Colonic mucosa (tissue), 4 donors: ENCODE measurements at regions not wholly inside any gene's neighbourhood (a gene's known extent, or its start where the extent isn't known, plus 50 kb on each side); places are given as distances from the start of the nearest gene placed in this dataset.

Experiments
- DNase-seq: peaks from one replicate; pipeline ENCODE4 v3.0.0-alpha.2; 2020
- H3K27ac ChIP-seq: fragments of 200-600 bp; one replicate; pipeline ENCODE4 v1.8.0; 2021
- H3K27me3 ChIP-seq: fragments of 200-600 bp; one replicate; pipeline ENCODE4 v1.8.0; 2021
- H3K36me3 ChIP-seq: fragments of 200-600 bp; one replicate; pipeline ENCODE4 v1.8.0; 2021
- H3K4me1 ChIP-seq: fragments of 200-600 bp; one replicate; pipeline ENCODE4 v1.8.0; 2021; ENCODE audit warnings: mild to moderate bottlenecking
- H3K4me3 ChIP-seq: fragments of 200-600 bp; one replicate; pipeline ENCODE4 v1.8.0; 2021
- H3K9ac ChIP-seq, 2 donors: one replicate each; pipeline ENCODE4 v1.7.0; 2013; ENCODE audit warnings: control low read depth in 2 of 2, low read depth in 2 of 2, low read length in 2 of 2
- H3K9me3 ChIP-seq: fragments of 200-600 bp; one replicate; pipeline ENCODE4 v1.8.0; 2021
- intact Hi-C: fragments of 100-400 bp; cut with DNase I; formaldehyde crosslinking; loops from one replicate; pipeline ENCODE4 v1.14.1; 2022
- TF ChIP-seq, protein P1 (sequence below): fragments of 200-600 bp; IDR thresholded peaks from one replicate; pipeline ENCODE4 v1.8.0; 2022; ENCODE audit warnings: antibody characterized with exemption, mild to moderate bottlenecking
- donor health status: healthy.
- donor health status: DM: no; HTN: no; CAD: no.
- donor health status: DM: no; HTN: no; CAD: no.

DNA sequence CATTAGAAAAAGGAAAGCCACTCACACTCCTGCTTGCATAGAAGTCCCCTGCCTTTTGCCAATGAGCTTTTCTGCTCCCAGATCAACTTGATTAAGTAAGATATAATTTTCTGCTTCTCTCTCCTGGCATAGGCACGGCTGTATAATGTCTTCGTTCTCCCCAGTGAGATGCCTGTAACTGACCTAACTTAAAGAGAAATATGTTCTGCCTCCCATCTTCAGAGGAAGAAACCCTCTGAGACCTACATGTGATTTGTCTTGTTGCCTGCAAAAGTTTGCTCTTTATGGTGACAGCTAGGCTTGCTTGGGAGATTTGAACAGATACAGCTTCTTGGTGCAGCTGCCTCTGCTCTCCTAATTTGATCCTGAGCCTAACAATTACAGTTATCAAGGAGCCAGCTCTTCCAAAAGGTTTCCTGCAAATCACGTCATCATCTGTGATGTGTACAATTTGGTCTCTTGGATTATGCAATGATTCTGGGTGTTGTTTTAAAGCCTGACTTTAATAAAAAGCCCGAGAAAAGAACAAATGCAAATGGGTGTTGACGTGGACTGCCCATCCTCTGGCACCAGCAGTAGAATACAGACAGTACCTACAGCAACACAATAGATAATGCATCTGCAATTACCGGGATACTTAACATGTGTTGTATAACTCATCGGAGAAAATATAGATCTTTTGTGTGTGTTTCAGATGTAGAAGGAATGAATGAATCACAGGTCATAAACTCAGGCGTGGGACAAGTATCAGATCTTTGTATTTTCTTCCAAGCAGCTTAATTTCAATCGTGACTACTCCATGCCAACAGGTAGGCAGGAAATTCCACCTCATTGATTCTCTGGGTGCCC is 76.2 kb upstream of the KAZN start:
- no peaks in the 10 kb centered on the region for H3K4me1 ChIP-seq
- no peak for DNase-seq

DNA sequence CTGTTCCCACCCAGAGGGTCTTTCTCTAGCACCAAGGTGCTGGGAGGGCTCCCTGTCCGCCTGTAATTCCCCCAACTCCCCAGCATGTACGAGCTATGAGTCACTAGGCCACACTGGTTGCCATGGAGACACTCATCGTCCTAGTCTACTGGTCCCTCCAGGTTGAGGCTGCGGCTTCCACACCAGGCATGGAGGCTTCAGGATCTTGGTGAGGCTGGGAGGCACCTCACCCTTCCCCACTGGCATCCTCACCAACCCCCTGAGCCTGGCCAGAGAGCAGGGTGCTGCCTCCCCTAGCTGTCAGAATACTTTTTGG is 75.6 kb upstream of the KAZN start:
- Histone ChIP-seq H3K4me1 (no peaks in the 10 kb centered on the region), H3K27me3 (no peaks in the 10 kb centered on the region), H3K9me3 (no peaks in the 10 kb centered on the region), H3K27ac (no peak overlapping the region), H3K36me3 (no peaks in the 10 kb centered on the region), H3K4me3 (no peak overlapping the region), H3K9ac (no peak overlapping the region)
- DNase-seq = no peak
- intact Hi-C loops = no loop called here
- TF ChIP-seq, protein P1, sequence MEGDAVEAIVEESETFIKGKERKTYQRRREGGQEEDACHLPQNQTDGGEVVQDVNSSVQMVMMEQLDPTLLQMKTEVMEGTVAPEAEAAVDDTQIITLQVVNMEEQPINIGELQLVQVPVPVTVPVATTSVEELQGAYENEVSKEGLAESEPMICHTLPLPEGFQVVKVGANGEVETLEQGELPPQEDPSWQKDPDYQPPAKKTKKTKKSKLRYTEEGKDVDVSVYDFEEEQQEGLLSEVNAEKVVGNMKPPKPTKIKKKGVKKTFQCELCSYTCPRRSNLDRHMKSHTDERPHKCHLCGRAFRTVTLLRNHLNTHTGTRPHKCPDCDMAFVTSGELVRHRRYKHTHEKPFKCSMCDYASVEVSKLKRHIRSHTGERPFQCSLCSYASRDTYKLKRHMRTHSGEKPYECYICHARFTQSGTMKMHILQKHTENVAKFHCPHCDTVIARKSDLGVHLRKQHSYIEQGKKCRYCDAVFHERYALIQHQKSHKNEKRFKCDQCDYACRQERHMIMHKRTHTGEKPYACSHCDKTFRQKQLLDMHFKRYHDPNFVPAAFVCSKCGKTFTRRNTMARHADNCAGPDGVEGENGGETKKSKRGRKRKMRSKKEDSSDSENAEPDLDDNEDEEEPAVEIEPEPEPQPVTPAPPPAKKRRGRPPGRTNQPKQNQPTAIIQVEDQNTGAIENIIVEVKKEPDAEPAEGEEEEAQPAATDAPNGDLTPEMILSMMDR = no peak

More for the DNA sequence above, 76.2 kb upstream of the KAZN start:
- Histone ChIP-seq H3K9me3 (no peaks in the 10 kb centered on the region), H3K27me3 (no peaks in the 10 kb centered on the region), H3K9ac (no peak overlapping the region), H3K27ac (no peak overlapping the region), H3K4me3 (no peak overlapping the region), H3K36me3 (no peaks in the 10 kb centered on the region)
- intact Hi-C loops = no loop called here
- TF ChIP-seq, protein P1 = no peak

DNA sequence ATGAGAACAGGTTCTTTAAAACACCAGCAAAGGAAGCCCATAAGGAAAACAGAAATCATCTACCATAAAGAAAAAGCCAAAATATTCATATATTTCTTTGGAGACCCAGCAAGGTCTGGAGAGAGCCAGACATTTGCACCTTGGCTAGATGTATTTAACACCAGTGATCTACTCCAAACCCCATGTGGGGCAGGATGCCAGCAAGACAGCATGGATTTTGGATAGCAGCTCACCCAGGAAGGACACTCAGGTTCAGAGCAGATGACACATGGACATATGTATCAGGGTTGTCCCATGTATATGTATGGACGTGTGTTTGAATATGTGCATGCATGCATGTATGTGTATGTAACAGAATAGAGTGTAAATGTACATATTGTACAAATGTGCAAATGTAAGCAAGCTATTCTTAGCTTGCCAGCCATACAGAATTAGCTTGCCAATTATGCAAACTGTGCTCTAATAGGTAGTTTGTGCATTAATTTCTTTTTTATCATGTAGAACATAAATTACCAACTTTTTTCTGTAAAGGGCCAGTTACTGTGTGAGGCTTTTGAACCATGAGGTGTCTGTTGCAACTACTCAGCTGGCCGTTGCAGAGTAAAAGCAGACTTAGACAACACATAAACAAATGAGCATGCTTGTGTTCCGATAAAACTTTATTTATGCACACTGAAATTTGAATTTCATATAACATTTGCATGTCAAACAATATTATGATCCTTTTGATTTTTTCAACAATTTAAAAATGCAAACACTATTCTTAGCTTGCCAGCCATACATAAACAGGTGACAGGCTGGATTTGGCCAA is 73.5 kb upstream of the KAZN start:
- Histone ChIP-seq H3K36me3 (no peaks in the 10 kb centered on the region), H3K9ac (no peak overlapping the region), H3K9me3 (no peaks in the 10 kb centered on the region), H3K27me3 (no peaks in the 10 kb centered on the region), H3K4me1 (no peaks in the 10 kb centered on the region), H3K27ac (no peak overlapping the region), H3K4me3 (no peak overlapping the region)
- TF ChIP-seq, protein P1 = no peak
- DNase-seq = no peak
- intact Hi-C loops = no loop called here

DNA sequence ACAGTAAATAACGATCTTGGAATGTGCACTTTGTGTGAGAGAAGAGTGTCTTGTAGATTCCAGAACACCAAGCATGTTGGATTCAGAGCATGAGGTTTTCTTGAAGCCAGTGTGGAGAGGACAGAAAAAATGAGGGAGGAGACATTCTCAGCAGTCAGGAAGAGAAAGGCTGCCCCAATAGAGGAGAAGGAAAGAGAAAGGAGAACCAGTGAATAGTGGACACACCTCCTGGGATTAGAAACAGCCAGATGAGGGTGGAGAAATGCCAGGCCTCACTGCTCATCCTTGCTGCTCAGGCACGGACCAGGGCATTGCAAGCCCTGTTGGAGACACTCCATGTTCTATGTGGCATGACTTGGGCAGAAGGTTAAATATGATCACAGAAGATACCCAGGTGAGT is 69.0 kb upstream of the KAZN start:
- no peaks in the 10 kb centered on the region for H3K4me1 ChIP-seq
- TF ChIP-seq, protein P1 = no peak
- intact Hi-C loops = no loop called here

DNA sequence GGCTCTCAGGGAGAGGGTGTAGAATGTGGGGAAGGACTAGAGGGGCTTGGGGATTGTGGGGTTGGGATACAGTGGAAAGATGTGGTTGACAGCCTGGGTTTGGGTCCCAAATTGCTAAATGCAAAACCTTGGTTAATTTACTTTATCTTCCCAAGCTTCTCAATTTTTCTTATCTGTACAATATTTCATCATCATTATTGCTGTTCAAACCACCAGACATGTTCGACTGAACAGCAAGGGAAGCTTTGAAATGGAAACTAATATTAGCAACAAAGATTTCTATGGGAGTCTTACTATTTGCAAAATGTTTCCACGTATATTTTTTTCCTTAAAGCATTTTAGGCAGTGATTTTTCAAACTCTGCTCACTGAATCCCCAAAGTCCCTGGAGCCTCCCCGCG is 67.0 kb upstream of the KAZN start:
- DNase-seq = no peak
- H3K9ac ChIP-seq = no peak overlapping the region
- H3K4me1 ChIP-seq = no peaks in the 10 kb centered on the region
- no peak overlapping the region for H3K27ac ChIP-seq
- no peaks in the 10 kb centered on the region for H3K27me3 ChIP-seq
- H3K36me3 ChIP-seq = no peaks in the 10 kb centered on the region
- TF ChIP-seq, protein P1 = no peak
- H3K9me3 ChIP-seq = no peaks in the 10 kb centered on the region
- no peak overlapping the region for H3K4me3 ChIP-seq
- intact Hi-C loops = no loop called here

More for the DNA sequence above, 69.0 kb upstream of the KAZN start:
- no peaks in the 10 kb centered on the region for H3K36me3 ChIP-seq
- H3K4me3 ChIP-seq = no peak overlapping the region
- H3K27me3 ChIP-seq = no peaks in the 10 kb centered on the region
- DNase-seq = no peak
- no peak overlapping the region for H3K27ac ChIP-seq
- no peaks in the 10 kb centered on the region for H3K9me3 ChIP-seq
- H3K9ac ChIP-seq = no peak overlapping the region
